ENCODE measurements at regions not wholly inside any gene's neighbourhood (a gene's known extent, or its start where the extent isn't known, plus 50 kb on each side); places are given as distances from the start of the nearest gene placed in this dataset.

GRCh38 chr5:56715986-56716385, 99.4 kb upstream of the MAP3K1 start:
- Histone ChIP-seq H3K27me3 (replicated peaks in 2 of 5; ENCODE audit: control insufficient read depth in 4 of 5, insufficient read depth in 5 of 5, low read length in 4 of 5) (no peaks in the 10 kb centered on the region), H3K36me3 (ENCODE audit: control insufficient read depth in 4 of 4, insufficient read depth in 4 of 4, low read length in 3 of 4) (no peaks in the 10 kb centered on the region), H3K9me3 (ENCODE audit: control extremely low read depth in 1 of 5, control insufficient read depth in 4 of 5, insufficient read depth in 2 of 5, low read depth in 1 of 5, low read length in 4 of 5) (no peaks in the 10 kb centered on the region), H3K4me3 (ENCODE audit: control insufficient read depth in 1 of 7, extremely low read depth in 1 of 7, insufficient read depth in 4 of 7, low read depth in 2 of 7, low read length in 6 of 7) (no peak overlapping the region), H3K27ac (ENCODE audit: insufficient read depth in 1 of 2, low read depth in 1 of 2, low read length in 2 of 2, poor library complexity in 1 of 2, severe bottlenecking in 2 of 2) (no peak overlapping the region), H3K4me1 (ENCODE audit: control extremely low read depth in 1 of 4, control insufficient read depth in 4 of 4, insufficient read depth in 4 of 4, low read length in 3 of 4) (no peaks in the 10 kb centered on the region)
- 100% methylated on average over 2 of the region's 3 CpGs for WGBS (ENCODE audit: insufficient coverage)
- CTCF ChIA-PET, result no interaction called here
- no peak for DNase-seq
- POLR2A ChIA-PET, result no interaction called here

DNA sequence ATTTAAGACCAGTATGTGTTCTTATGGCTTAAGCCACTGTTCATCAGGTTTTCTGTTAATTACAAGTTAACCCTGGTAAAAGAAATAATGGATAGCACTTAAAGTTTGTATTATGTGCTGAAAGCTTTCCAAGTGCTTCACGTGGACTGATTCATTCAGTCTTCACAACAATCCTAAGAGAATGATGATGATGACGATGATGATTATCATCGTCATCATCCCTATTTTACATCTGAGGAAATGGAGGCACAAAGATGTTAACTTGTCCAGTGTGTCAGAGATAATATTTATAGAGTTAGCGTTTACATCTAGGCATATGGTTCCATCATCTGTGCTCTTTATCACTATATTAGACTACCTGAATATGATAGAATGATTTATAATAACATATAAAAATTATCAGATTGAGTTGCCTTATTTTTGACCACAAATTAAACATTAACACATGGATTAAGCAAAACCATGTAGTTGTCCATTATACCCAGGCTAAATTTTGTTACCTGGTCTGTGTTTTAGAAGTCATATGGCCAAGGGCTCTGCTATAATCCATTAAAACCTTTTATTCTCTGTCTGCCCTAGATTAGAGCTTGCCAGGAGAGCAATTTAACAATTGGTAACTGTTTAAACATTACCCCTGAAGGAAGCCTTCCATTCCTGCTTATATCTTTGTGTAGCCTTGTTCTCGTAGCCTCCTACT, 102.3 kb upstream of the MAP3K1 start:
- POLR2A ChIA-PET, result no interaction called here
- WGBS (ENCODE audit: insufficient coverage), result 100% methylated on average over 1 of the region's 5 CpGs
- H3K4me3 ChIP-seq (ENCODE audit: control insufficient read depth in 1 of 7, extremely low read depth in 1 of 7, insufficient read depth in 4 of 7, low read depth in 2 of 7, low read length in 6 of 7), result no peak overlapping the region
- peaks cover 0 to 5% (median 0%) of the 10 kb centered on the region in 5 experiments for H3K9me3 ChIP-seq (ENCODE audit: control extremely low read depth in 1 of 5, control insufficient read depth in 4 of 5, insufficient read depth in 2 of 5, low read depth in 1 of 5, low read length in 4 of 5)
- no peaks in the 10 kb centered on the region for H3K36me3 ChIP-seq (ENCODE audit: control insufficient read depth in 4 of 4, insufficient read depth in 4 of 4, low read length in 3 of 4)
- no peak overlapping the region for H3K27ac ChIP-seq (ENCODE audit: insufficient read depth in 1 of 2, low read depth in 1 of 2, low read length in 2 of 2, poor library complexity in 1 of 2, severe bottlenecking in 2 of 2)
- peak in 1 of 3 donors; percentile 10 for DNase-seq
- H3K27me3 ChIP-seq (replicated peaks in 2 of 5; ENCODE audit: control insufficient read depth in 4 of 5, insufficient read depth in 5 of 5, low read length in 4 of 5), result no peaks in the 10 kb centered on the region
- H3K4me1 ChIP-seq (ENCODE audit: control extremely low read depth in 1 of 4, control insufficient read depth in 4 of 4, insufficient read depth in 4 of 4, low read length in 3 of 4), result no peaks in the 10 kb centered on the region
- CTCF ChIA-PET, result no interaction called here

DNA sequence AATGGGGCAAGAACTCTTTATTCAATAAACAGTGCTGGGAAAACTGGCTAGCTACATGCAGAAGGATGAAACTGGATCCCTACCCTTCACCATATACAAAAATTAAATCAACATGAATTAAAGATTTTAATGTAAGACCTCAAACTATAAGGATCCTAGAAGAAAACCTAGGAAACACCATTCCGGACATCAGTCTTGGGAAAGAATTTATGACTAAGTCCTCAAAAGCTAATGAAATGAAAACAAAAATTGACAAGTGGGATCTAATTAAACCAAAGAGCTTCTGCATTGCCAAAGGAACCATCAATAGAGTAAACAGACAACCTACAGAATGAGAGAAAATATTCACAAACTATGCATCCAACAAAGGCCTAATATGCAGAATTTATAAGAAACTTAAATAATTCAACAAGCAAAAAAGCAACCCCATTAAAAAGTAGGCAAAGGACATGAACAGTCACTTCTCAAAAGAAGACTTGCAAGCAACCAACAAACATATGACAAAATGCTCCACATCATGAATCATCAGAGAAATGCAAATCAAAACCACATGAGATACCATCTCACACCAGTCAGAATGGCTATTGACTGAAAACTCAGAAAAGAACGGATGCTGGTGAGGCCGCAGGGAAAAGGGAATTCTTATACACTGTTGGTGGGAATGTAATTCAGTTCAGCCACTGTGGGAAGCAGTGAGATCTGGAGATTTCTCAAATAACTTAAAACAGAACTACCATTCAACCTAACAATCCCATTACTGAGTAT, 104.3 kb upstream of the MAP3K1 start:
- POLR2A ChIA-PET, result no interaction called here
- CTCF ChIA-PET, result no interaction called here
- Histone ChIP-seq H3K4me1 (ENCODE audit: control extremely low read depth in 1 of 4, control insufficient read depth in 4 of 4, insufficient read depth in 4 of 4, low read length in 3 of 4) (no peaks in the 10 kb centered on the region), H3K27ac (ENCODE audit: insufficient read depth in 1 of 2, low read depth in 1 of 2, low read length in 2 of 2, poor library complexity in 1 of 2, severe bottlenecking in 2 of 2) (no peak overlapping the region), H3K27me3 (replicated peaks in 2 of 5; ENCODE audit: control insufficient read depth in 4 of 5, insufficient read depth in 5 of 5, low read length in 4 of 5) (no peaks in the 10 kb centered on the region), H3K4me3 (ENCODE audit: control insufficient read depth in 1 of 7, extremely low read depth in 1 of 7, insufficient read depth in 4 of 7, low read depth in 2 of 7, low read length in 6 of 7) (no peak overlapping the region), H3K9me3 (ENCODE audit: control extremely low read depth in 1 of 5, control insufficient read depth in 4 of 5, insufficient read depth in 2 of 5, low read depth in 1 of 5, low read length in 4 of 5) (peaks cover 0 to 5% (median 0%) of the 10 kb centered on the region in 5 experiments), H3K36me3 (ENCODE audit: control insufficient read depth in 4 of 4, insufficient read depth in 4 of 4, low read length in 3 of 4) (no peaks in the 10 kb centered on the region)
- WGBS (ENCODE audit: insufficient coverage), result 89% methylated on average over 3 of the region's 3 CpGs
- DNase-seq, result no peak

- POLR2A ChIA-PET, result no interaction called here
- Histone ChIP-seq H3K36me3 (ENCODE audit: control insufficient read depth in 4 of 4, insufficient read depth in 4 of 4, low read length in 3 of 4) (no peaks in the 10 kb centered on the region), H3K4me1 (ENCODE audit: control extremely low read depth in 1 of 4, control insufficient read depth in 4 of 4, insufficient read depth in 4 of 4, low read length in 3 of 4) (no peaks in the 10 kb centered on the region), H3K27me3 (replicated peaks in 2 of 5; ENCODE audit: control insufficient read depth in 4 of 5, insufficient read depth in 5 of 5, low read length in 4 of 5) (no peaks in the 10 kb centered on the region), H3K9me3 (ENCODE audit: control extremely low read depth in 1 of 5, control insufficient read depth in 4 of 5, insufficient read depth in 2 of 5, low read depth in 1 of 5, low read length in 4 of 5) (peaks cover 0 to 5% (median 0%) of the 10 kb centered on the region in 5 experiments), H3K4me3 (ENCODE audit: control insufficient read depth in 1 of 7, extremely low read depth in 1 of 7, insufficient read depth in 4 of 7, low read depth in 2 of 7, low read length in 6 of 7) (no peak overlapping the region), H3K27ac (ENCODE audit: insufficient read depth in 1 of 2, low read depth in 1 of 2, low read length in 2 of 2, poor library complexity in 1 of 2, severe bottlenecking in 2 of 2) (no peak overlapping the region)
- no peak for DNase-seq
- CTCF ChIA-PET, result no interaction called here
- no CpG with 5 or more reads among the region's 3 CpGs for WGBS (ENCODE audit: insufficient coverage)
These were observed 108.8 kb upstream of the MAP3K1 start for GRCh38 chr5:56706504-56706903.

- Histone ChIP-seq H3K27ac (ENCODE audit: insufficient read depth in 1 of 2, low read depth in 1 of 2, low read length in 2 of 2, poor library complexity in 1 of 2, severe bottlenecking in 2 of 2) (no peak overlapping the region), H3K9me3 (ENCODE audit: control extremely low read depth in 1 of 5, control insufficient read depth in 4 of 5, insufficient read depth in 2 of 5, low read depth in 1 of 5, low read length in 4 of 5) (peaks cover 0 to 2% (median 0%) of the 10 kb centered on the region in 5 experiments), H3K4me3 (ENCODE audit: control insufficient read depth in 1 of 7, extremely low read depth in 1 of 7, insufficient read depth in 4 of 7, low read depth in 2 of 7, low read length in 6 of 7) (no peak overlapping the region), H3K4me1 (ENCODE audit: control extremely low read depth in 1 of 4, control insufficient read depth in 4 of 4, insufficient read depth in 4 of 4, low read length in 3 of 4) (peaks cover 0 to 10% (median 0%) of the 10 kb centered on the region in 4 experiments), H3K27me3 (replicated peaks in 2 of 5; ENCODE audit: control insufficient read depth in 4 of 5, insufficient read depth in 5 of 5, low read length in 4 of 5) (no peaks in the 10 kb centered on the region), H3K36me3 (ENCODE audit: control insufficient read depth in 4 of 4, insufficient read depth in 4 of 4, low read length in 3 of 4) (no peaks in the 10 kb centered on the region)
- no peak for DNase-seq
- 64% methylated on average over 5 of the region's 5 CpGs for WGBS (ENCODE audit: insufficient coverage)
- ChIA-PET CTCF (interaction anchor here (2.0 kb wide), 1 partner anchor 12 kb away, joined by 8 read pairs; no protein-coding TSS in a partner anchor), POLR2A (no interaction called here)
These were observed 110.1 kb upstream of the MAP3K1 start for GRCh38 chr5:56705217-56705616.

DNA sequence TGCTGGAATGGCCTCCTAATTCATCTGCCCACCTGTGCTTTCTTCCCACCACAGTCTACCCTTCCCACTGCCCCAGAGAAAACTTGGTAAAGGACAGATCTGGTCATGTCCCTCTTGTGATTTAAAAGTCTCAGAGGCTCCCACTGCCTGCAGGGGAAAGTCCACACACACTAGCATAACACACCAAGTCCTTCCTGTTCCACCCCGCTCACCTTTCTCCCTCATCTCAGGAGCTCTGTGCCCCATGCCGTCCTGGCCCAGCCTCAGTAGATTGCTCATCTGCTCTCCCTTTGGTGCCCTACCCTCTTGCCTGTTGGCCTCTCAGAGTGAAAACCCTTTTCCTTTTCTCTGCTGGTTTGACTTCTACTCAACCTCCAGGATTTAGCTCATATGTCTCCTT, 111.4 kb upstream of the MAP3K1 start:
- Histone ChIP-seq H3K27ac (ENCODE audit: insufficient read depth in 1 of 2, low read depth in 1 of 2, low read length in 2 of 2, poor library complexity in 1 of 2, severe bottlenecking in 2 of 2) (no peak overlapping the region), H3K27me3 (replicated peaks in 2 of 5; ENCODE audit: control insufficient read depth in 4 of 5, insufficient read depth in 5 of 5, low read length in 4 of 5) (no peaks in the 10 kb centered on the region), H3K9me3 (ENCODE audit: control extremely low read depth in 1 of 5, control insufficient read depth in 4 of 5, insufficient read depth in 2 of 5, low read depth in 1 of 5, low read length in 4 of 5) (no peaks in the 10 kb centered on the region), H3K4me1 (ENCODE audit: control extremely low read depth in 1 of 4, control insufficient read depth in 4 of 4, insufficient read depth in 4 of 4, low read length in 3 of 4) (peaks cover 0 to 10% (median 0%) of the 10 kb centered on the region in 4 experiments), H3K36me3 (ENCODE audit: control insufficient read depth in 4 of 4, insufficient read depth in 4 of 4, low read length in 3 of 4) (no peaks in the 10 kb centered on the region), H3K4me3 (ENCODE audit: control insufficient read depth in 1 of 7, extremely low read depth in 1 of 7, insufficient read depth in 4 of 7, low read depth in 2 of 7, low read length in 6 of 7) (no peak overlapping the region)
- DNase-seq, result no peak
- WGBS (ENCODE audit: insufficient coverage), result 100% methylated on average over 2 of the region's 2 CpGs
- ChIA-PET POLR2A (no interaction called here), CTCF (interaction anchor here (1.3 to 2.0 kb wide), 4 partner anchors 10 to 26 kb away, joined by 3 to 8 read pairs (median 3); no protein-coding TSS in a partner anchor)

- no peak for DNase-seq
- Histone ChIP-seq H3K9me3 (ENCODE audit: control extremely low read depth in 1 of 5, control insufficient read depth in 4 of 5, insufficient read depth in 2 of 5, low read depth in 1 of 5, low read length in 4 of 5) (no peaks in the 10 kb centered on the region), H3K27ac (ENCODE audit: insufficient read depth in 1 of 2, low read depth in 1 of 2, low read length in 2 of 2, poor library complexity in 1 of 2, severe bottlenecking in 2 of 2) (no peak overlapping the region), H3K4me1 (ENCODE audit: control extremely low read depth in 1 of 4, control insufficient read depth in 4 of 4, insufficient read depth in 4 of 4, low read length in 3 of 4) (peaks cover 0 to 10% (median 0%) of the 10 kb centered on the region in 4 experiments), H3K4me3 (ENCODE audit: control insufficient read depth in 1 of 7, extremely low read depth in 1 of 7, insufficient read depth in 4 of 7, low read depth in 2 of 7, low read length in 6 of 7) (no peak overlapping the region), H3K27me3 (replicated peaks in 2 of 5; ENCODE audit: control insufficient read depth in 4 of 5, insufficient read depth in 5 of 5, low read length in 4 of 5) (no peaks in the 10 kb centered on the region), H3K36me3 (ENCODE audit: control insufficient read depth in 4 of 4, insufficient read depth in 4 of 4, low read length in 3 of 4) (no peaks in the 10 kb centered on the region)
- 77% methylated on average over 3 of the region's 4 CpGs for WGBS (ENCODE audit: insufficient coverage)
- POLR2A ChIA-PET, result no interaction called here
- CTCF ChIA-PET, result interaction anchor here (0.7 to 1.2 kb wide), 2 partner anchors 15 to 37 kb away, joined by 3 read pairs; no protein-coding TSS in a partner anchor
These were observed 114.6 kb upstream of the MAP3K1 start for GRCh38 chr5:56700711-56701110.
